ENCODE measurements at regions not wholly inside any gene's neighbourhood (a gene's known extent, or its start where the extent isn't known, plus 50 kb on each side); places are given as distances from the start of the nearest gene placed in this dataset.

- TF ChIP-seq, protein P1, sequence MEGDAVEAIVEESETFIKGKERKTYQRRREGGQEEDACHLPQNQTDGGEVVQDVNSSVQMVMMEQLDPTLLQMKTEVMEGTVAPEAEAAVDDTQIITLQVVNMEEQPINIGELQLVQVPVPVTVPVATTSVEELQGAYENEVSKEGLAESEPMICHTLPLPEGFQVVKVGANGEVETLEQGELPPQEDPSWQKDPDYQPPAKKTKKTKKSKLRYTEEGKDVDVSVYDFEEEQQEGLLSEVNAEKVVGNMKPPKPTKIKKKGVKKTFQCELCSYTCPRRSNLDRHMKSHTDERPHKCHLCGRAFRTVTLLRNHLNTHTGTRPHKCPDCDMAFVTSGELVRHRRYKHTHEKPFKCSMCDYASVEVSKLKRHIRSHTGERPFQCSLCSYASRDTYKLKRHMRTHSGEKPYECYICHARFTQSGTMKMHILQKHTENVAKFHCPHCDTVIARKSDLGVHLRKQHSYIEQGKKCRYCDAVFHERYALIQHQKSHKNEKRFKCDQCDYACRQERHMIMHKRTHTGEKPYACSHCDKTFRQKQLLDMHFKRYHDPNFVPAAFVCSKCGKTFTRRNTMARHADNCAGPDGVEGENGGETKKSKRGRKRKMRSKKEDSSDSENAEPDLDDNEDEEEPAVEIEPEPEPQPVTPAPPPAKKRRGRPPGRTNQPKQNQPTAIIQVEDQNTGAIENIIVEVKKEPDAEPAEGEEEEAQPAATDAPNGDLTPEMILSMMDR (conservative IDR thresholded peaks at IDR 0.05; ENCODE audit: low read length) = no peak
- no peak for TF ChIP-seq EZH2phosphoT487 (IDR thresholded peaks at IDR 0.05; ENCODE audit: borderline replicate concordance, low read depth, low read length)
Measured at GRCh38 chr6:16850681-16851026, 89.4 kb upstream of the ATXN1 start.
